ENCODE measurements at regions not wholly inside any gene's neighbourhood (a gene's known extent, or its start where the extent isn't known, plus 50 kb on each side); places are given as distances from the start of the nearest gene placed in this dataset.

GRCh38 chr1:38337711-38338110, 291.1 kb upstream of the POU3F1 start:
- no peak overlapping the region for H3K4ac ChIP-seq (ENCODE audit: low read depth in 1 of 2, low read length in 2 of 2)
- H3K23ac ChIP-seq (ENCODE audit: low read length in 2 of 2): no peak overlapping the region
- H3K14ac ChIP-seq (ENCODE audit: low read length in 2 of 2): no peak overlapping the region
- H2AK5ac ChIP-seq (ENCODE audit: low read length, severe bottlenecking): no peak overlapping the region
- no peaks in the 10 kb centered on the region for H3K79me1 ChIP-seq (replicated peaks; ENCODE audit: low read length, poor library complexity, severe bottlenecking)
- WGBS: 70% methylated on average over 5 of the region's 5 CpGs
- DNase-seq: no peak
- H3K4me2 ChIP-seq (ENCODE audit: low read length, poor library complexity, severe bottlenecking): no peak overlapping the region
- no peaks in the 10 kb centered on the region for H3K4me1 ChIP-seq (ENCODE audit: control insufficient read depth, insufficient read depth, low read depth, low read length)
- no peaks in the 10 kb centered on the region for H3K36me3 ChIP-seq (ENCODE audit: control insufficient read depth in 1 of 2, insufficient read depth in 2 of 2, low read depth in 1 of 2, low read length in 2 of 2)
- no peak overlapping the region for H2BK120ac ChIP-seq (ENCODE audit: low read depth, low read length)
- H2BK5ac ChIP-seq (ENCODE audit: low read depth, low read length, poor library complexity, severe bottlenecking): no peak overlapping the region
- no peak overlapping the region for H3K4me3 ChIP-seq (ENCODE audit: insufficient read depth in 1 of 2, low read depth in 1 of 2, low read length in 2 of 2)
- H3K27ac ChIP-seq (ENCODE audit: low read length, poor library complexity, severe bottlenecking): no peak overlapping the region
- no peak overlapping the region for H3K9ac ChIP-seq (ENCODE audit: low read length)
- no peak overlapping the region for H2BK12ac ChIP-seq (ENCODE audit: low read length in 2 of 2)
- no peak overlapping the region for H4K91ac ChIP-seq (ENCODE audit: low read length)
- H2BK15ac ChIP-seq (ENCODE audit: low read depth, poor library complexity, severe bottlenecking): no peak overlapping the region
- H3K9me3 ChIP-seq (ENCODE audit: control insufficient read depth, low read length): no peaks in the 10 kb centered on the region
- H3K27me3 ChIP-seq (ENCODE audit: control insufficient read depth in 1 of 2, insufficient read depth in 1 of 2, low read length in 2 of 2): no peaks in the 10 kb centered on the region
- H3K18ac ChIP-seq (ENCODE audit: low read depth in 1 of 2, low read length in 2 of 2): no peak overlapping the region
- H2AFZ ChIP-seq (ENCODE audit: low read depth, low read length): no peak overlapping the region
- no peak overlapping the region for H4K8ac ChIP-seq (ENCODE audit: low read length)

GRCh38 chr1:38336961-38337360, 290.4 kb upstream of the POU3F1 start:
- Histone ChIP-seq H2AFZ (ENCODE audit: low read depth, low read length) (no peak overlapping the region), H3K23ac (ENCODE audit: low read length in 2 of 2) (no peak overlapping the region), H2BK120ac (ENCODE audit: low read depth, low read length) (no peak overlapping the region), H4K8ac (ENCODE audit: low read length) (no peak overlapping the region), H3K18ac (ENCODE audit: low read depth in 1 of 2, low read length in 2 of 2) (no peak overlapping the region), H2BK5ac (ENCODE audit: low read depth, low read length, poor library complexity, severe bottlenecking) (no peak overlapping the region), H3K14ac (ENCODE audit: low read length in 2 of 2) (no peak overlapping the region), H3K9me3 (ENCODE audit: control insufficient read depth, low read length) (no peaks in the 10 kb centered on the region), H3K27me3 (ENCODE audit: control insufficient read depth in 1 of 2, insufficient read depth in 1 of 2, low read length in 2 of 2) (no peaks in the 10 kb centered on the region), H3K4me1 (ENCODE audit: control insufficient read depth, insufficient read depth, low read depth, low read length) (no peaks in the 10 kb centered on the region), H4K91ac (ENCODE audit: low read length) (no peak overlapping the region), H3K9ac (ENCODE audit: low read length) (no peak overlapping the region), H3K4me3 (ENCODE audit: insufficient read depth in 1 of 2, low read depth in 1 of 2, low read length in 2 of 2) (no peak overlapping the region), H2BK12ac (ENCODE audit: low read length in 2 of 2) (no peak overlapping the region), H3K79me1 (replicated peaks; ENCODE audit: low read length, poor library complexity, severe bottlenecking) (no peaks in the 10 kb centered on the region), H3K4me2 (ENCODE audit: low read length, poor library complexity, severe bottlenecking) (no peak overlapping the region), H2BK15ac (ENCODE audit: low read depth, poor library complexity, severe bottlenecking) (no peak overlapping the region), H3K27ac (ENCODE audit: low read length, poor library complexity, severe bottlenecking) (no peak overlapping the region), H3K4ac (ENCODE audit: low read depth in 1 of 2, low read length in 2 of 2) (no peak overlapping the region), H3K36me3 (ENCODE audit: control insufficient read depth in 1 of 2, insufficient read depth in 2 of 2, low read depth in 1 of 2, low read length in 2 of 2) (no peaks in the 10 kb centered on the region), H2AK5ac (ENCODE audit: low read length, severe bottlenecking) (no peak overlapping the region)
- WGBS: 82% methylated on average over 6 of the region's 6 CpGs
- DNase-seq: no peak

GRCh38 chr1:38336301-38336923, 289.8 kb upstream of the POU3F1 start:
- H2BK120ac ChIP-seq (ENCODE audit: low read depth, low read length): no peak overlapping the region
- H3K9ac ChIP-seq (ENCODE audit: low read length): no peak overlapping the region
- H2BK5ac ChIP-seq (ENCODE audit: low read depth, low read length, poor library complexity, severe bottlenecking): no peak overlapping the region
- no peak overlapping the region for H3K14ac ChIP-seq (ENCODE audit: low read length in 2 of 2)
- H3K27ac ChIP-seq (ENCODE audit: low read length, poor library complexity, severe bottlenecking): no peak overlapping the region
- H3K4me2 ChIP-seq (ENCODE audit: low read length, poor library complexity, severe bottlenecking): no peak overlapping the region
- H3K18ac ChIP-seq (ENCODE audit: low read depth in 1 of 2, low read length in 2 of 2): no peak overlapping the region
- no peak overlapping the region for H2AK5ac ChIP-seq (ENCODE audit: low read length, severe bottlenecking)
- WGBS: 85% methylated on average over 7 of the region's 8 CpGs
- H3K4ac ChIP-seq (ENCODE audit: low read depth in 1 of 2, low read length in 2 of 2): no peak overlapping the region
- H3K4me3 ChIP-seq (ENCODE audit: insufficient read depth in 1 of 2, low read depth in 1 of 2, low read length in 2 of 2): no peak overlapping the region
- no peaks in the 10 kb centered on the region for H3K36me3 ChIP-seq (ENCODE audit: control insufficient read depth in 1 of 2, insufficient read depth in 2 of 2, low read depth in 1 of 2, low read length in 2 of 2)
- no peaks in the 10 kb centered on the region for H3K9me3 ChIP-seq (ENCODE audit: control insufficient read depth, low read length)
- H3K23ac ChIP-seq (ENCODE audit: low read length in 2 of 2): no peak overlapping the region
- H4K91ac ChIP-seq (ENCODE audit: low read length): no peak overlapping the region
- H3K27me3 ChIP-seq (ENCODE audit: control insufficient read depth in 1 of 2, insufficient read depth in 1 of 2, low read length in 2 of 2): no peaks in the 10 kb centered on the region
- DNase-seq: no peak
- H3K4me1 ChIP-seq (ENCODE audit: control insufficient read depth, insufficient read depth, low read depth, low read length): no peaks in the 10 kb centered on the region
- H2AFZ ChIP-seq (ENCODE audit: low read depth, low read length): no peak overlapping the region
- H2BK12ac ChIP-seq (ENCODE audit: low read length in 2 of 2): no peak overlapping the region
- no peak overlapping the region for H2BK15ac ChIP-seq (ENCODE audit: low read depth, poor library complexity, severe bottlenecking)
- no peaks in the 10 kb centered on the region for H3K79me1 ChIP-seq (replicated peaks; ENCODE audit: low read length, poor library complexity, severe bottlenecking)
- no peak overlapping the region for H4K8ac ChIP-seq (ENCODE audit: low read length)

- H3K9me3 ChIP-seq (ENCODE audit: control insufficient read depth, low read length): no peaks in the 10 kb centered on the region
- H3K23ac ChIP-seq (ENCODE audit: low read length in 2 of 2): no peak overlapping the region
- no peak overlapping the region for H3K4ac ChIP-seq (ENCODE audit: low read depth in 1 of 2, low read length in 2 of 2)
- H3K18ac ChIP-seq (ENCODE audit: low read depth in 1 of 2, low read length in 2 of 2): no peak overlapping the region
- H2AK5ac ChIP-seq (ENCODE audit: low read length, severe bottlenecking): no peak overlapping the region
- H2AFZ ChIP-seq (ENCODE audit: low read depth, low read length): no peak overlapping the region
- no peak overlapping the region for H4K91ac ChIP-seq (ENCODE audit: low read length)
- H3K4me2 ChIP-seq (ENCODE audit: low read length, poor library complexity, severe bottlenecking): no peak overlapping the region
- H3K79me1 ChIP-seq (replicated peaks; ENCODE audit: low read length, poor library complexity, severe bottlenecking): no peaks in the 10 kb centered on the region
- no peak for DNase-seq
- H2BK12ac ChIP-seq (ENCODE audit: low read length in 2 of 2): no peak overlapping the region
- no peaks in the 10 kb centered on the region for H3K27me3 ChIP-seq (ENCODE audit: control insufficient read depth in 1 of 2, insufficient read depth in 1 of 2, low read length in 2 of 2)
- H2BK15ac ChIP-seq (ENCODE audit: low read depth, poor library complexity, severe bottlenecking): no peak overlapping the region
- H4K8ac ChIP-seq (ENCODE audit: low read length): no peak overlapping the region
- no peak overlapping the region for H3K27ac ChIP-seq (ENCODE audit: low read length, poor library complexity, severe bottlenecking)
- H3K14ac ChIP-seq (ENCODE audit: low read length in 2 of 2): no peak overlapping the region
- H3K9ac ChIP-seq (ENCODE audit: low read length): no peak overlapping the region
- no peak overlapping the region for H2BK120ac ChIP-seq (ENCODE audit: low read depth, low read length)
- WGBS: 47% methylated on average over 5 of the region's 5 CpGs
- no peak overlapping the region for H2BK5ac ChIP-seq (ENCODE audit: low read depth, low read length, poor library complexity, severe bottlenecking)
- H3K4me3 ChIP-seq (ENCODE audit: insufficient read depth in 1 of 2, low read depth in 1 of 2, low read length in 2 of 2): no peak overlapping the region
- H3K36me3 ChIP-seq (ENCODE audit: control insufficient read depth in 1 of 2, insufficient read depth in 2 of 2, low read depth in 1 of 2, low read length in 2 of 2): no peaks in the 10 kb centered on the region
- H3K4me1 ChIP-seq (ENCODE audit: control insufficient read depth, insufficient read depth, low read depth, low read length): no peaks in the 10 kb centered on the region
Observed at GRCh38 chr1:38334930-38335592, 288.5 kb upstream of the POU3F1 start.

Measured in mesenchymal stem cell (in vitro differentiated cells and primary cell).